ENCODE measurements at regions not wholly inside any gene's neighbourhood (a gene's known extent, or its start where the extent isn't known, plus 50 kb on each side); places are given as distances from the start of the nearest gene placed in this dataset.
A peak's percentile ranks its signal among the peaks of the same experiment; 100 is the strongest.

DNA sequence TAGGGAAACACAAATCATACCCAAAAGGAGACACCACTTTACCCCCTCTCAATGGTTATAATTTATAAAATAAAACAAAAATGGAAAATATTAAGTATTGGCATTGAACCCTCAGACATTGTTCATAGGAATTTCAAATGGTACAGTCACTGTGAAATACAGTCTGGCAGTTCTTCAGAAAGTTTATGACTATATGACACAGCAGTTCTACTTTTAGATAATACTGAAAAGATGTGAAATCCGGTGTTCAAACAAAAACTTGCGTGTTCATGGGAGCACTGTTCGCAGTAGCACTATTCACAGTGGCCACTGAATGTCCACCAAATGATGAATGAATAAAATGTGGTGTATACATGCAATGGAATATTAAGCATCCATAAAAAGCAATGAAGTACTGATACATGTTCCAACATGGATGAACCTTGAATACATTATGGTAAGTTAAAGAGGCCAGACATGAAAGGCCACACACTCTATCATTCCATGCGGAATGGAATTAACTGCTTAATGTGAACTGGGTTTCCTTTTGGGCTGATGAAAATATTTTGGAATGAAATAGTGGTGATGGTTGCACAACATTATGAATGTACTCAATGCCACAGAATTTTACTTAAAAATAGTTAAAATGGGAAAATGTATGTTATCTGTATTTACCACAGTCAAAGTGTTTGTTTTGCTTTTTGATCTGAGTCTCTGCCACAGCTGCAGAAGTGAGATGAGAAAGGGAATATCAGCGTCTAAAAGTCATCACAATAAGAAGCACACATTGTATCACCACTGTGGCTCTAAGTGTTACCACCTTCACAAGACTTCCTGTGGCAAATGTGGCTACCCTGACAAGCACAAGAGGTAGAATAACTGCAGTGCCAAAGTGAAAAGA lies 864.6 kb downstream of the SUCLG1 start:
- no peak for DNase-seq (ENCODE audit: extremely low read depth in 1 of 4, low spot score in 3 of 4)
- ChIA-PET POLR2A (no interaction called here), CTCF (ENCODE audit: low intra/inter-chr PET ratio) (no interaction called here)
- Histone ChIP-seq H2AFZ (ENCODE audit: low read depth, low read length) (no peak overlapping the region), H3K4me3 (no peak overlapping the region), H3K36me3 (ENCODE audit: control insufficient read depth, insufficient read depth, low read length) (no peaks in the 10 kb centered on the region), H3K9ac (ENCODE audit: insufficient read depth in 1 of 2, low read depth in 2 of 2, low read length in 2 of 2) (no peak overlapping the region), H3K9me3 (replicated peaks; ENCODE audit: control insufficient read depth, insufficient read depth, low read depth, low read length) (no peaks in the 10 kb centered on the region), H4K20me1 (replicated peaks; ENCODE audit: control insufficient read depth, insufficient read depth, low read length) (no peaks in the 10 kb centered on the region), H3K4me1 (replicated peaks in 1 of 2; ENCODE audit: control insufficient read depth in 2 of 2, insufficient read depth in 2 of 2, low read length in 2 of 2) (no peaks in the 10 kb centered on the region), H3K27ac (ENCODE audit: extremely low read depth, low read depth, low read length) (no peak overlapping the region), H3K27me3 (ENCODE audit: control insufficient read depth in 2 of 2, insufficient read depth in 2 of 2, low read length in 2 of 2) (no peaks in the 10 kb centered on the region), H3K79me2 (ENCODE audit: control insufficient read depth, insufficient read depth, low read length) (no peaks in the 10 kb centered on the region), H3K4me2 (ENCODE audit: insufficient read depth, low read length) (no peak overlapping the region), H3K9me1 (ENCODE audit: control insufficient read depth, insufficient read depth, low read length) (no peaks in the 10 kb centered on the region)
- in situ Hi-C loops (cut with MboI) (no loop called here), intact Hi-C loops (cut with micrococcal nuclease) (no loop called here)
- TF ChIP-seq, protein P1, sequence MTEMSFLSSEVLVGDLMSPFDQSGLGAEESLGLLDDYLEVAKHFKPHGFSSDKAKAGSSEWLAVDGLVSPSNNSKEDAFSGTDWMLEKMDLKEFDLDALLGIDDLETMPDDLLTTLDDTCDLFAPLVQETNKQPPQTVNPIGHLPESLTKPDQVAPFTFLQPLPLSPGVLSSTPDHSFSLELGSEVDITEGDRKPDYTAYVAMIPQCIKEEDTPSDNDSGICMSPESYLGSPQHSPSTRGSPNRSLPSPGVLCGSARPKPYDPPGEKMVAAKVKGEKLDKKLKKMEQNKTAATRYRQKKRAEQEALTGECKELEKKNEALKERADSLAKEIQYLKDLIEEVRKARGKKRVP (CRISPR knock-in tag; IDR thresholded peaks at IDR 0.05), result no peak
- peak; percentile 38; the same call in 1 of the 2 replicates for TF ChIP-seq NFE2 (IDR thresholded peaks at IDR 0.05; ENCODE audit: low read depth)
- TF ChIP-seq POLR3A (IDR thresholded peaks at IDR 0.05; ENCODE audit: borderline replicate concordance, extremely low read depth, insufficient read depth, insufficient read length), result no peak
- peak; percentile 41; the same call in 1 of the 2 replicates for TF ChIP-seq ZNF316 (IDR thresholded peaks at IDR 0.05)
- FAIRE-seq, result no peak
- ATAC-seq, result no peak
- 4% methylated on average over 5 of the region's 5 CpGs for WGBS (ENCODE audit: insufficient coverage, low coverage, missing lambda C conversion rate)
- BruUV-seq (replicated peaks), result no TSS peak
